Ishikawa (cell line): ENCODE measurements at regions not wholly inside any gene's neighbourhood (a gene's known extent, or its start where the extent isn't known, plus 50 kb on each side); places are given as distances from the start of the nearest gene placed in this dataset.

ENCODE experiments used
- CEBPB ChIP-seq: IDR thresholded peaks from 2 replicates; pipeline ENCODE4 v1.6.1; 2012
- CREB1 ChIP-seq: IDR thresholded peaks from 2 replicates; pipeline ENCODE4 v1.6.1; 2012; ENCODE audit warnings: low read depth
- EGR1 ChIP-seq: IDR thresholded peaks from 2 replicates; pipeline ENCODE4 v1.6.1; 2012
- EP300 ChIP-seq: IDR thresholded peaks from 2 replicates; pipeline ENCODE4 v1.6.1; 2012; ENCODE audit warnings: borderline replicate concordance
- FOXM1 ChIP-seq: IDR thresholded peaks from 2 replicates; pipeline ENCODE4 v1.6.1; 2012; ENCODE audit warnings: low read depth, borderline replicate concordance
- NFIC ChIP-seq: IDR thresholded peaks from 2 replicates; pipeline ENCODE4 v1.6.1; 2012
- RAD21 ChIP-seq: IDR thresholded peaks from 2 replicates; pipeline ENCODE4 v1.6.1; 2012; ENCODE audit warnings: low read depth
- REST ChIP-seq: IDR thresholded peaks from 2 replicates; pipeline ENCODE4 v1.6.1; 2012; ENCODE audit warnings: low read depth, mild to moderate bottlenecking
- TAF1 ChIP-seq: IDR thresholded peaks from 2 replicates; pipeline ENCODE4 v1.6.1; 2012; ENCODE audit warnings: low read depth, mild to moderate bottlenecking
- TCF12 ChIP-seq: IDR thresholded peaks from 2 replicates; pipeline ENCODE4 v1.6.1; 2012; ENCODE audit warnings: low read depth
- TEAD4 ChIP-seq: IDR thresholded peaks from 2 replicates; pipeline ENCODE4 v1.6.1; 2012
- USF1 ChIP-seq: IDR thresholded peaks from 2 replicates; pipeline ENCODE4 v1.6.1; 2012
- YY1 ChIP-seq: IDR thresholded peaks from 2 replicates; pipeline ENCODE4 v1.6.1; 2012; ENCODE audit warnings: low read depth
- ZBTB7A ChIP-seq: IDR thresholded peaks from 2 replicates; pipeline ENCODE4 v1.6.1; 2012; ENCODE audit warnings: low read depth
- TF ChIP-seq, protein P1 (sequence below): IDR thresholded peaks from 2 replicates; pipeline ENCODE4 v1.6.1; 2012

- no peak for TF ChIP-seq YY1
- TF ChIP-seq, protein P1, sequence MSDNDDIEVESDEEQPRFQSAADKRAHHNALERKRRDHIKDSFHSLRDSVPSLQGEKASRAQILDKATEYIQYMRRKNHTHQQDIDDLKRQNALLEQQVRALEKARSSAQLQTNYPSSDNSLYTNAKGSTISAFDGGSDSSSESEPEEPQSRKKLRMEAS: no peak
- TF ChIP-seq USF1: no peak
- no peak for TF ChIP-seq EP300
- TF ChIP-seq EGR1: no peak
- TF ChIP-seq ZBTB7A: no peak
- TF ChIP-seq NFIC: no peak
- no peak for TF ChIP-seq TAF1
- no peak for TF ChIP-seq CREB1
- TF ChIP-seq CEBPB: no peak
- TF ChIP-seq RAD21: no peak
- TF ChIP-seq TEAD4: no peak
- TF ChIP-seq TCF12: no peak
- TF ChIP-seq REST: no peak
- TF ChIP-seq FOXM1: no peak
Measured at GRCh38 chr10:29083096-29083495, 205.8 kb upstream of the LYZL1 start.

GRCh38 chr10:29084681-29085307 is 204.1 kb upstream of the LYZL1 start:
- TF ChIP-seq, protein P1: no peak
- TF ChIP-seq CREB1 (no peak), REST (no peak), YY1 (no peak), USF1 (no peak), FOXM1 (no peak), TAF1 (no peak), EP300 (no peak), ZBTB7A (no peak), TCF12 (no peak), TEAD4 (no peak), EGR1 (no peak), RAD21 (no peak)

GRCh38 chr10:29089091-29089490 is 199.8 kb upstream of the LYZL1 start:
- TF ChIP-seq NFIC: no peak
- no peak for TF ChIP-seq TEAD4
- no peak for TF ChIP-seq TCF12
- TF ChIP-seq EP300: no peak
- TF ChIP-seq ZBTB7A: no peak
- TF ChIP-seq EGR1: no peak
- TF ChIP-seq, protein P1: no peak
- TF ChIP-seq FOXM1: no peak
- TF ChIP-seq TAF1: no peak
- TF ChIP-seq RAD21: no peak
- no peak for TF ChIP-seq CREB1
- no peak for TF ChIP-seq USF1
- no peak for TF ChIP-seq CEBPB
- no peak for TF ChIP-seq YY1
- TF ChIP-seq REST: no peak
